NCI-H226 (cell line): ENCODE measurements at regions not wholly inside any gene's neighbourhood (a gene's known extent, or its start where the extent isn't known, plus 50 kb on each side); places are given as distances from the start of the nearest gene placed in this dataset.

Experiments
- DNase-seq: peaks from one replicate; pipeline ENCODE4 v3.0.0-alpha.2; 2015

GRCh38 chr4:144304025-144304424 is 163.5 kb upstream of the GYPA start:
- no peak for DNase-seq

DNA sequence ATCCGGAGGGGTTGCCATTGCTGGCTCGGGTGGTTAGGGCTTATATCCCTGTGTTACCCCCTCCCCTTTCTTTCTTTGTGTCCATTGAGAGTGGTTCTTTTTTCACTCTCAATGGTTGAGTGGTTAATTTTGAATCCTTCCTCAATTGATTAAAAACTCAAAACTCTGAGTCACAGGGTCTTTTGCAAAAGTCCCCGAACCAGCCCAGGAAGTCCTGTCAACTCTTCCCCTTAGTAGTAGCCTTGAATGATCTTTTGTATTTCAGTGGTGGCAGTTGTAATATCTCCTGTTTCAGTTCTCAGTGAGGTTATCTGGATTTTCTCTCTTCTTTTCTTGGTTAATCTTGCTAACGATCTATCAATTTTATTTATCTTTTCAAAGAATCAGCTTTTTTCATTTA is 170.0 kb upstream of the GYPA start:
- DNase-seq: no peak

GRCh38 chr4:144313370-144313769 is 172.9 kb upstream of the GYPA start:
- no peak for DNase-seq

DNA sequence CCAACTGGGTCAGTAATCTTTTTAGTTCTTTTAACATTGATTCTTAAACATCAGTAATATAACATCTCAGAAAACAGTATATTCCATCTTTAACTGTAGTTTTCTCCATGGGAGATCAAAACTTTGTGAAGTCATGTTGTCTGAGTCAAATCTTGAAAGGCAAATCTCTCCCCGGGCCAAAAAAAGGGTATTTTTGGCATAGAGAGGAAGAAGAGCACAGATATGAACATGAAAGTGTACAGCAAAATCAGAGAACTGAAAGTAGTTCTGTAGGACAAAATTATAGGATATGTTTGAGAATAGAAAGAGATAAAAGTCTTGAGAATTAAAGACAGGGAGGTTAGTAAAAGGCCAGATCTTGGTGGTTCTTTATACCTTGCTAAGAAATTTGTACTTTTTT is 176.4 kb upstream of the GYPA start:
- no peak for DNase-seq

DNA sequence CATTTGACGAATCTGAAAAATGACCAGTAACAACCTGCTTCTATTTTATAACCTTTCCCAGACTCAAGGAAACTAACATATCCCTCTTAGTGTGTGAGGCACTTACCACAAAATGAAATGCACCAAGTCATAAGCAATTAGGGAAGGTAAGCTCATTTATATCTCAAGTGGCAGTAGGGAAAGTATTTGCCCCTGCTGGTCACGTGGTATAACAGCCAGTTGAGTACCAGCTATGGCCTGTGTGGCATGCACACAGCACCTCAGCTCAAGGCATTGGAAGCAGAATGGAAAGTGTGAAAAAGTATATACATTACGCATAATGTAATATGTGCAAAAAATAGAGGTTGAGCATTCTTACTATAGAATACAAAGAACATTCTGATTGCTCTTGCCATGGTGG is 178.3 kb upstream of the GYPA start:
- DNase-seq: no peak

- no peak for DNase-seq
These were observed 196.1 kb upstream of the GYPA start for GRCh38 chr4:144336633-144337032.

GRCh38 chr4:144338148-144338547 is 197.6 kb upstream of the GYPA start:
- DNase-seq: no peak

DNA sequence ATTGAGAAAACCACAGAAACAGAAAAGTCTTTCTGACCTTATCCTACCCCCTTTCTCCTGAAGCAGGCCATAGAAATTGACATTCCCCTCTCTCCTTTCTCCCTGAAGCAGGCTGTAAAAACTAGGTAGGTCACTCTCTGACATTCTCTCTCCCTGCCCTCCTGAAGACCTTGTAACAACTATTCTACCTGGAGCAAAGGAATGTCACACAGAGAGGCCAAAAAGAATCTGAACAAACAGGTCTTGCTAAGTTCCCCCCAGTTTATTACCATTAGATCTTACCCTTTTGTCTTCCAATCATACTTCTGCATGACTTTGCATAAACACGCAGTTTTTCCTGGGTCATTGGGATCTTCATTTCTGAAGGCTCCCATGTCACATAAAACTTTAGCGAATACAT is 198.3 kb upstream of the GYPA start:
- no peak for DNase-seq

GRCh38 chr4:144340931-144341330 is 200.4 kb upstream of the GYPA start:
- DNase-seq: no peak

- DNase-seq: no peak
These were observed 202.6 kb upstream of the GYPA start for GRCh38 chr4:144342949-144343760.

DNA sequence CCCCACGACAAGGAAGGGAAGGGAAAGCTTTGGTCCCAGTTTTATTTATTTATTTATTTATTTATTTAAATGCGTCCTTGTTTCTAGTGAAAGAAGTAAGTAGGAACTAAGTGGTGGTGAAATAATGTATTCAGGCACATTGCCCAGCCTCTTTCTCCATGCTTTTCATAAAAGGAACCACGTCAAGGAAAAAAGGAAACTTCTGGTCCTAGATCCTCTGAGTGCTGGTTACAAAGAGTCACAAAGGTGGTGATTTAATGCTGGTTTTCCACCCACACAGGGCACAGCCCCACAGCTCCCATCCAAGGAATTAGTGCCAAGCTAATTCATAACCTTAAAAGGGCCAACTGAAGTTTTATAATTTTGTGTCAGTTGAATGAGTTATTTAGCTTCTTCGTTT is 206.6 kb upstream of the GYPA start:
- DNase-seq: no peak

DNA sequence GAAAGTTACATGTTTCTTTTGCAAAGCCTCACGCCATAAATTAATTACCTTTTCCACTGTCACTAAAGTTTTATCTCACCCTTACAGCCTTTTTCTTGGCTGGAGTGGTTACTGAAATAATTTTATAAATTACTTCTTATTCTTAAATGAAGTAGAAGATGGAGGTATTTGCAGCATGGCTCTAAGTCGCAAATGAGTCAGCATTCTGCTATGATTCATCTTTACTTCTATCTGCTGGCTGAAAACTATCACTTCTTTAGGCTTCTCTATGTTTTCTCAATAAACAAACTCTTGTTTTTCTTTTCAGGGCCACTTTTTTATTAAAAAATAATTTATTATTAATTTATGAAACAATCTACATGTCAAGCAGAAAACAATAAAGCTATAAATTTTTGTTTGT is 210.2 kb upstream of the GYPA start:
- peak; percentile 22 for DNase-seq

- no peak for DNase-seq
These were observed 210.8 kb upstream of the GYPA start for GRCh38 chr4:144351306-144351705.

GRCh38 chr4:144353292-144353691 is 212.8 kb upstream of the GYPA start:
- no peak for DNase-seq

GRCh38 chr4:144355811-144356757 is 215.6 kb upstream of the GYPA start:
- peak; percentile 77 for DNase-seq

GRCh38 chr4:144356941-144357381 is 216.4 kb upstream of the GYPA start:
- no peak for DNase-seq

DNA sequence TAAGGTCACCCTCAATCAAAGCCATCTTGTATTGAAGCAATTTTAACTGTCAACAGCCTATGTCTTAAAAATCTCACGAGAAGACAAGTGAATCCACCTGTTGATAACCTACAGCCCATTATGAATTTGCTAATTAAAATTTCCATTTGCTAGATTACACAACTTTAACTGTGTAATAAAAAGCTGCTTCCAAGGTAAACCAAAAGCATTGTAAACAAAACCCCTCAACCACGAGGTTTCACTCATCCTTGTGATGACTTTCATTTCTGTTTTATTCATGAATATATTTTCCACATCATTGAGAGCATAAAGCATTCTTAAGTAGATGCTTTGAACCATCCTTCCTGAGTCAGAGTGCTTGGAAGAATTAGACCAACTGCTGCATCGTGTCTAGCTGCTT is 217.5 kb upstream of the GYPA start:
- DNase-seq: no peak

GRCh38 chr4:144360146-144360793 is 219.8 kb upstream of the GYPA start:
- DNase-seq: no peak

GRCh38 chr4:144362366-144362765 is 221.8 kb upstream of the GYPA start:
- DNase-seq: no peak

GRCh38 chr4:144363890-144364289 is 223.4 kb upstream of the GYPA start:
- no peak for DNase-seq

- DNase-seq: no peak
These were observed 225.9 kb upstream of the GYPA start for GRCh38 chr4:144366425-144366824.

- peak; percentile 55 for DNase-seq
These were observed 231.0 kb upstream of the GYPA start for GRCh38 chr4:144371485-144371884.

DNA sequence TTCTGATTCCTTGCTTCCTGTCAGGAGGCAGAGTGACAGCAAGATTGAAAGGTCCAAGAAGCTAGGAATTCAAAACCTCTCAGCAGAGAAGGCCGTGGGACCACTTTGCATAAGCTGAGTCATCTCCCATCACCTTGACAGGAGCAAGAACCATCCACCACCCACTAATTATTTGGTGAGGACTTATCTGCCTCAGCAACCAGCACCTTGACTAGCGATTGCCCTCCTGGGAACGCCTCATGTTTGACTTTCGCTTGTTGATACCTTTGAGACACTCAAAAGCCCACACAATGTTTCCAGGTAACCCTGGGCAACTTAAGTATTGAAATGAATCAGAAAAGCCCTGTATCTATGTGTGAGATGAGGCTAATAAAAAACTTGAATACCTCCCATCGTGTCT is 233.5 kb upstream of the GYPA start:
- DNase-seq: peak; percentile 38
